Upper lobe of left lung (tissue), 6 donors: ENCODE measurements at regions not wholly inside any gene's neighbourhood (a gene's known extent, or its start where the extent isn't known, plus 50 kb on each side); places are given as distances from the start of the nearest gene placed in this dataset.

ENCODE experiments used
- ATAC-seq, 2 donors: fragments of 200-7000 bp; cut with Tn5 transposase; one replicate each; pipeline ENCODE4 v1.9.1; 2022; ENCODE audit warnings: mild to moderate bottlenecking in 2 of 2, moderate library complexity in 2 of 2; ENCODE audit not compliant: low FRiP score in 2 of 2
- DNase-seq, 2 donors: peaks; one replicate each; pipeline ENCODE4 v3.0.0-alpha.2; 2019 to 2020
- H3K27ac ChIP-seq, 4 donors: fragments of 200-600 bp; sonication (generic); one replicate each; pipeline ENCODE4 v1.5.1; 2016 to 2019
- H3K27me3 ChIP-seq, 4 donors: fragments of 200-600 bp; sonication (generic); one replicate each; pipeline ENCODE4 v1.5.1; 2017 to 2019
- H3K36me3 ChIP-seq, 4 donors: fragments of 200-600 bp; sonication (generic); one replicate each; pipeline ENCODE4 v1.5.1; 2016 to 2019
- H3K4me1 ChIP-seq, 4 donors: fragments of 200-600 bp; sonication (generic); one replicate each; pipeline ENCODE4 v1.5.1; 2018 to 2019
- H3K4me3 ChIP-seq, 4 donors: fragments of 200-600 bp; sonication (generic); one replicate each; pipeline ENCODE4 v1.5.1; 2017 to 2019; ENCODE audit warnings: mild to moderate bottlenecking in 2 of 4, moderate library complexity in 1 of 4
- H3K9me3 ChIP-seq, 4 donors: fragments of 200-600 bp; sonication (generic); one replicate each; pipeline ENCODE4 v1.5.1; 2018 to 2019
- EP300 ChIP-seq, 4 donors: sonication (generic); formaldehyde crosslinking; IDR thresholded peaks; one replicate each; pipeline ENCODE4 v1.5.1; 2017; ENCODE audit warnings: antibody characterized with exemption in 4 of 4, control low read depth in 2 of 4
- POLR2A ChIP-seq, 4 donors: fragments of 450-650 bp; IDR thresholded peaks; one replicate each; pipeline ENCODE4 v1.5.1; 2016 to 2017; ENCODE audit warnings: antibody characterized with exemption in 4 of 4, mild to moderate bottlenecking in 2 of 4
- POLR2AphosphoS5 ChIP-seq, 2 donors: sonication (generic); formaldehyde crosslinking; IDR thresholded peaks; one replicate each; pipeline ENCODE4 v1.5.1; 2017; ENCODE audit warnings: antibody characterized with exemption in 2 of 2
- WGBS, 2 donors: methylation state at CpG; one replicate each; pipeline ENCODE4 v1.1.5; 2017 to 2018; 5-methylcytosine and 5-hydroxymethylcytosine counted together
- TF ChIP-seq, protein P1 (sequence below), 6 experiments: fragments of 450-650 bp in 4 of 6; fragments of 200-600 bp in 2 of 6; sonication (generic) in 2 of 6; IDR thresholded peaks; one replicate each; pipeline ENCODE4 v1.5.1; 2016 to 2019; ENCODE audit warnings: antibody characterized with exemption in 6 of 6
- donor health status: DM: no; HTN: no; CAD: no; lungs with moderate emphysema.
- donor health status: DM: no; HTN: yes; CAD: no; lungs with severe emphysema.

DNA sequence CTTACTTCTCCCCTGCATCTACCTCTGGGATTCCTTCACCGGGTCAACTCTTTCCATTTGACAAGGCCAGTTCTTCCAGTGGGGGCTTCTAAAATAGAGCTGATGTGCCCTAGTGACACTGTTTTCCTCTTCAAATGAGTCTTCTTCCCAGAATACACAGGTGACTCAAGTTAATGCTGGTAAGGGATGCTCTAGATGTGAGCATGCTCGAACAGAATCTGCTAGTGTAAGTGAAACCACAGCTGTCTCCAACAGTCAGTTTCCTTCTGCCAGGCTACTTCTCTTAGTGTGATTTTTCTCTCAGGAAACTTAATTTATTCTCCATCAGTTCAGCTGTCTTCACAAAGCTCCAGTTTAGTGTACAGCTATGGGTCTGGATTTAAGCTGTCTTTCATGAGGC, 194.9 kb upstream of the C1orf87 start:
- no peaks in the 10 kb centered on the region for H3K9me3 ChIP-seq
- H3K4me1 ChIP-seq, result no peaks in the 10 kb centered on the region
- H3K36me3 ChIP-seq, result no peaks in the 10 kb centered on the region
- H3K4me3 ChIP-seq, result no peak overlapping the region
- H3K27ac ChIP-seq, result no peak overlapping the region
- DNase-seq, result no peak
- 89 to 91% methylated on average over 2 of the region's 2 CpGs for WGBS, 2 donors
- TF ChIP-seq, protein P1, sequence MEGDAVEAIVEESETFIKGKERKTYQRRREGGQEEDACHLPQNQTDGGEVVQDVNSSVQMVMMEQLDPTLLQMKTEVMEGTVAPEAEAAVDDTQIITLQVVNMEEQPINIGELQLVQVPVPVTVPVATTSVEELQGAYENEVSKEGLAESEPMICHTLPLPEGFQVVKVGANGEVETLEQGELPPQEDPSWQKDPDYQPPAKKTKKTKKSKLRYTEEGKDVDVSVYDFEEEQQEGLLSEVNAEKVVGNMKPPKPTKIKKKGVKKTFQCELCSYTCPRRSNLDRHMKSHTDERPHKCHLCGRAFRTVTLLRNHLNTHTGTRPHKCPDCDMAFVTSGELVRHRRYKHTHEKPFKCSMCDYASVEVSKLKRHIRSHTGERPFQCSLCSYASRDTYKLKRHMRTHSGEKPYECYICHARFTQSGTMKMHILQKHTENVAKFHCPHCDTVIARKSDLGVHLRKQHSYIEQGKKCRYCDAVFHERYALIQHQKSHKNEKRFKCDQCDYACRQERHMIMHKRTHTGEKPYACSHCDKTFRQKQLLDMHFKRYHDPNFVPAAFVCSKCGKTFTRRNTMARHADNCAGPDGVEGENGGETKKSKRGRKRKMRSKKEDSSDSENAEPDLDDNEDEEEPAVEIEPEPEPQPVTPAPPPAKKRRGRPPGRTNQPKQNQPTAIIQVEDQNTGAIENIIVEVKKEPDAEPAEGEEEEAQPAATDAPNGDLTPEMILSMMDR (IDR thresholded peaks at IDR 0.05), result no peak
- no peaks in the 10 kb centered on the region for H3K27me3 ChIP-seq
- no peak for ATAC-seq

DNA sequence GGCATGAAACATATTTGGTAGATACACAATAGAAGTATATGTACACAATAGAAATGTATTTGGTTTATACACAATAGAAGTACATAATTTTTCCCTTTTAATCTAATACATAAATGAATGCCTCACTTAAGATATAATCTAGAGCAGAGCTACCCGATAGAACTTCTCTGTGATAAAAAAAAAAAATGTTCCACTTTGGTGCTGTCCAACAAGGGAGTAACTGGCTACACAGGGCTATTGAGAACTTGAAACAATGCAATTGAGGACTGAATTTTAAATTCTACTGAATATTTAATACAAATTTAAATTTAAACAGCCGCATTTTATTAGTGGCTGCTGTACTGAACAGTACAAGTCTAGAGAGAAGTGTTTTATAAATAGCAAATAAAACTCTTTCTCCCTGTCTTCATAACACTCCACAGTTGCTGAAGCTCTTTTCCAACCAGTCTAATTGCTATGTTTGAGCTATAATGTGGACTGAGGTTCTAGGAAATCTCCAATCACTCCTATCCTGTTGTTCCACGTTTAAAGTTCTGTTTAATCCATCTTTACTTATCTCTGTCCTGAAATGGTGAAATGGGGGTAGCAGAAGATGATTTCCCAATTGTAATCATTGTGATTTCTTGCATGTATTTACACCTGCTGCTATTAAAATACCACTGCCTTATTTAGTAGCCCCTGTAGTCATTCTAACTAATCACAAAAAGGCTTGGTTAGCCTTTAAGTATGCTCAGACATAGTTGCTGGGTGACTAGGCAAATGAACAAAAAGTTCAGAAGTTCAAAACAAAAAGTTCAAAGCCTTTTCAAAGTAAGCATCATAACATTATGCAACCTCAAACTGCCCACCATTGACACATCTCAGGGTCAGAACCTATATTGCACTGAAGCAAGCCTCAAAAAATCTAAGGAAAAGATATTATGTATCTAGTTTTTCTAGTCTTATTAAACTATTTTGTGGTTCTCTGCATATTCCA, 192.3 kb upstream of the C1orf87 start:
- Histone ChIP-seq H3K4me3 (no peak overlapping the region), H3K9me3 (no peaks in the 10 kb centered on the region), H3K27ac (no peak overlapping the region), H3K27me3 (no peaks in the 10 kb centered on the region), H3K4me1 (no peaks in the 10 kb centered on the region), H3K36me3 (no peaks in the 10 kb centered on the region)
- ATAC-seq, result no peak
- TF ChIP-seq, protein P1 (IDR thresholded peaks at IDR 0.05), result no peak
- no peak for TF ChIP-seq POLR2AphosphoS5 (IDR thresholded peaks at IDR 0.05)
- TF ChIP-seq EP300 (IDR thresholded peaks at IDR 0.05), result no peak
- no peak for TF ChIP-seq POLR2A (IDR thresholded peaks at IDR 0.05)
- WGBS, 2 donors, result 60 to 61% methylated on average over 3 of the region's 3 CpGs
- no peak for DNase-seq

- H3K4me1 ChIP-seq, result no peaks in the 10 kb centered on the region
- H3K36me3 ChIP-seq, result no peaks in the 10 kb centered on the region
- H3K9me3 ChIP-seq, result no peaks in the 10 kb centered on the region
- H3K27me3 ChIP-seq, result no peaks in the 10 kb centered on the region
- H3K4me3 ChIP-seq, result no peak overlapping the region
- TF ChIP-seq POLR2AphosphoS5 (IDR thresholded peaks at IDR 0.05), result no peak
- no peak for TF ChIP-seq EP300 (IDR thresholded peaks at IDR 0.05)
- no peak for TF ChIP-seq POLR2A (IDR thresholded peaks at IDR 0.05)
- TF ChIP-seq, protein P1 (IDR thresholded peaks at IDR 0.05), result no peak
- DNase-seq (no peak), ATAC-seq (no peak)
- H3K27ac ChIP-seq, result no peak overlapping the region
- 75 to 79% methylated on average over 2 of the region's 2 CpGs for WGBS, 2 donors
Observed at GRCh38 chr1:60262701-60263100, 189.1 kb upstream of the C1orf87 start.

DNA sequence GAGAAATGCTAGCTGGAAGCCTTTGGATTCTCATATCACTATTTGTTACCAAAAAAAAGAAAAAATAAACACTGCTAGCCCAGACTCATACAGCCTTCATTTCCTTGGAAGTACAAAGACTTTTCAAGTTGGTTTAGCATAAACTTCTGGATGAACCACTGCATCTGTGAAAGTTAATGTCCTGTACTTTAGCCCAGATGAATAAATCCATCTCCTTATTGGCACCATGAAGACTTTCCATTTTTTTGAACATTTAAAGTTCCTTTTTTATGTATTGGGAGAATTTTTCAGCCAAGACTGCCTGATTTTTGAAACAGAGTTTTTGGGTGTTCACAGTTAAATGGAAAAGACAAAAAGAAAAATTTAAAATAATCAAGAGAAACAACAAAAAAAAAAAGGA, 184.0 kb upstream of the C1orf87 start:
- no peak overlapping the region for H3K4me3 ChIP-seq
- H3K4me1 ChIP-seq, result no peaks in the 10 kb centered on the region
- no peaks in the 10 kb centered on the region for H3K27me3 ChIP-seq
- H3K9me3 ChIP-seq, result no peaks in the 10 kb centered on the region
- no peaks in the 10 kb centered on the region for H3K36me3 ChIP-seq
- H3K27ac ChIP-seq, result no peak overlapping the region
- TF ChIP-seq, protein P1 (IDR thresholded peaks at IDR 0.05), result no peak
- no peak for TF ChIP-seq EP300 (IDR thresholded peaks at IDR 0.05)
- ATAC-seq (no peak), DNase-seq (no peak)

GRCh38 chr1:60255565-60255964, 182.0 kb upstream of the C1orf87 start:
- H3K4me3 ChIP-seq, result no peak overlapping the region
- WGBS, 2 donors, result 96 to 100% methylated on average over 1 of the region's 1 CpG
- no peaks in the 10 kb centered on the region for H3K27me3 ChIP-seq
- H3K9me3 ChIP-seq, result no peaks in the 10 kb centered on the region
- no peaks in the 10 kb centered on the region for H3K4me1 ChIP-seq
- ATAC-seq, result no peak
- no peaks in the 10 kb centered on the region for H3K36me3 ChIP-seq
- H3K27ac ChIP-seq, result no peak overlapping the region
- TF ChIP-seq, protein P1 (IDR thresholded peaks at IDR 0.05), result no peak
- TF ChIP-seq EP300 (IDR thresholded peaks at IDR 0.05), result no peak
- TF ChIP-seq POLR2AphosphoS5 (IDR thresholded peaks at IDR 0.05), result no peak
- no peak for TF ChIP-seq POLR2A (IDR thresholded peaks at IDR 0.05)
- DNase-seq, result no peak
